Tibial nerve (tissue), 4 donors: ENCODE measurements at regions not wholly inside any gene's neighbourhood (a gene's known extent, or its start where the extent isn't known, plus 50 kb on each side); places are given as distances from the start of the nearest gene placed in this dataset.

Experiments used
- CTCF ChIP-seq, 5 experiments: fragments of 200-600 bp in 3 of 5; fragments of 450-650 bp in 2 of 5; sonication (generic) in 3 of 5; IDR thresholded peaks; one replicate each; pipeline ENCODE4 v1.5.1; 2016 to 2019; ENCODE audit warnings: antibody characterized with exemption in 5 of 5, mild to moderate bottlenecking in 3 of 5, moderate library complexity in 2 of 5
- EP300 ChIP-seq, 2 donors: sonication (generic); formaldehyde crosslinking; IDR thresholded peaks; one replicate each; pipeline ENCODE4 v1.6.1; 2017; ENCODE audit warnings: antibody characterized with exemption in 2 of 2, mild to moderate bottlenecking in 1 of 2
- POLR2A ChIP-seq, 2 donors: fragments of 450-650 bp; IDR thresholded peaks; one replicate each; pipeline ENCODE4 v1.6.1; 2017; ENCODE audit warnings: antibody characterized with exemption in 2 of 2, mild to moderate bottlenecking in 2 of 2, moderate library complexity in 2 of 2

GRCh38 chr6:44651604-44652003 is 264.1 kb downstream of the CDC5L start:
- TF ChIP-seq CTCF (IDR thresholded peaks at IDR 0.05) (no peak), POLR2A (IDR thresholded peaks at IDR 0.05) (no peak), EP300 (IDR thresholded peaks at IDR 0.05) (no peak)
